Esophagus muscularis mucosa (tissue), 4 donors: ENCODE measurements at regions not wholly inside any gene's neighbourhood (a gene's known extent, or its start where the extent isn't known, plus 50 kb on each side); places are given as distances from the start of the nearest gene placed in this dataset.

Source experiments
- DNase-seq: peaks from one replicate; pipeline ENCODE4 v3.0.0-alpha.2; 2017; ENCODE audit errors: extremely low spot score
- H3K27ac ChIP-seq, 4 donors: fragments of 200-600 bp; sonication (generic); replicated peaks in 1 of 4; 1 replicate in 3 of 4; 2 replicates in 1 of 4; pipeline ENCODE4 v1.5.1; 2016 to 2019; ENCODE audit warnings: mild to moderate bottlenecking in 1 of 4
- H3K27me3 ChIP-seq, 4 donors: fragments of 200-600 bp; sonication (generic); one replicate each; pipeline versions ENCODE4 v1.5.1 to v1.6.0; 2016 to 2019
- H3K36me3 ChIP-seq, 4 donors: fragments of 200-600 bp; sonication (generic); one replicate each; pipeline ENCODE4 v1.5.1; 2016 to 2019
- H3K4me1 ChIP-seq, 4 donors: fragments of 200-600 bp; sonication (generic); one replicate each; pipeline ENCODE4 v1.5.1; 2016 to 2019
- H3K4me3 ChIP-seq, 4 donors: fragments of 200-600 bp; sonication (generic); 1 replicate in 2 of 4; 2 replicates in 2 of 4; pipeline ENCODE4 v1.5.1; 2016 to 2019; ENCODE audit warnings: mild to moderate bottlenecking in 4 of 4, moderate library complexity in 1 of 4
- H3K9me3 ChIP-seq, 4 donors: fragments of 200-600 bp; sonication (generic); 1 replicate in 3 of 4; 2 replicates in 1 of 4; pipeline ENCODE4 v1.5.1; 2016 to 2019
- CTCF ChIP-seq, 3 experiments: fragments of 200-600 bp in 2 of 3; fragments of 450-650 bp in 1 of 3; sonication (generic) in 2 of 3; IDR thresholded peaks; one replicate each; pipeline ENCODE4 v1.5.1; 2017 to 2019; ENCODE audit warnings: antibody characterized with exemption in 3 of 3, mild to moderate bottlenecking in 2 of 3, moderate library complexity in 1 of 3
- EP300 ChIP-seq: sonication (generic); formaldehyde crosslinking; IDR thresholded peaks from one replicate; pipeline ENCODE4 v1.6.1; 2017; ENCODE audit warnings: antibody characterized with exemption
- POLR2A ChIP-seq: fragments of 450-650 bp; IDR thresholded peaks from one replicate; pipeline ENCODE4 v1.6.1; 2017; ENCODE audit warnings: antibody characterized with exemption, moderate library complexity, mild to moderate bottlenecking, low read depth
- POLR2AphosphoS5 ChIP-seq, 2 donors: sonication (generic); formaldehyde crosslinking; IDR thresholded peaks; one replicate each; pipeline ENCODE4 v1.6.1; 2017; ENCODE audit warnings: antibody characterized with exemption in 2 of 2
- WGBS: methylation state at CpG from one replicate; pipeline ENCODE4 v1.1.5; 2018; 5-methylcytosine and 5-hydroxymethylcytosine counted together
- intact Hi-C: fragments of 100-400 bp; cut with DNase I; formaldehyde crosslinking; loops from one replicate; pipeline ENCODE4 v1.15.1; 2023

GRCh38 chr18:40470723-40471122 is 1484.3 kb upstream of the PIK3C3 start:
- H3K27ac ChIP-seq = no peak overlapping the region
- no peaks in the 10 kb centered on the region for H3K27me3 ChIP-seq
- no peak overlapping the region for H3K4me3 ChIP-seq
- no peaks in the 10 kb centered on the region for H3K4me1 ChIP-seq
- no peaks in the 10 kb centered on the region for H3K36me3 ChIP-seq
- 83% methylated on average over 3 of the region's 3 CpGs for WGBS
- no peak for DNase-seq
- TF ChIP-seq POLR2A (no peak), EP300 (no peak), CTCF (IDR thresholded peaks at IDR 0.05) (no peak), POLR2AphosphoS5 (IDR thresholded peaks at IDR 0.05) (no peak)
- no peaks in the 10 kb centered on the region for H3K9me3 ChIP-seq
- intact Hi-C loops = no loop called here

- Histone ChIP-seq H3K4me1 (no peaks in the 10 kb centered on the region), H3K9me3 (no peaks in the 10 kb centered on the region), H3K27me3 (no peaks in the 10 kb centered on the region), H3K27ac (no peak overlapping the region), H3K4me3 (no peak overlapping the region), H3K36me3 (no peaks in the 10 kb centered on the region)
- TF ChIP-seq CTCF (IDR thresholded peaks at IDR 0.05) (no peak), POLR2A (no peak), POLR2AphosphoS5 (IDR thresholded peaks at IDR 0.05) (no peak), EP300 (no peak)
- intact Hi-C loops = no loop called here
- 95% methylated on average over 4 of the region's 4 CpGs for WGBS
- DNase-seq = no peak
Measured at GRCh38 chr18:40469851-40470250, 1485.2 kb upstream of the PIK3C3 start.

- intact Hi-C loops = no loop called here
- no peak for DNase-seq
- no peaks in the 10 kb centered on the region for H3K4me1 ChIP-seq
- H3K27ac ChIP-seq = no peak overlapping the region
- no peaks in the 10 kb centered on the region for H3K9me3 ChIP-seq
- no peaks in the 10 kb centered on the region for H3K36me3 ChIP-seq
- H3K4me3 ChIP-seq = no peak overlapping the region
- TF ChIP-seq CTCF (IDR thresholded peaks at IDR 0.05) (no peak), EP300 (no peak), POLR2AphosphoS5 (IDR thresholded peaks at IDR 0.05) (no peak), POLR2A (no peak)
- no peaks in the 10 kb centered on the region for H3K27me3 ChIP-seq
Measured at GRCh38 chr18:40469316-40469715, 1485.7 kb upstream of the PIK3C3 start.

GRCh38 chr18:40464032-40464431 is 1491.0 kb upstream of the PIK3C3 start:
- 94% methylated on average over 1 of the region's 1 CpG for WGBS
- TF ChIP-seq POLR2AphosphoS5 (IDR thresholded peaks at IDR 0.05) (no peak), EP300 (no peak), POLR2A (no peak), CTCF (IDR thresholded peaks at IDR 0.05) (no peak)

GRCh38 chr18:40453903-40454302 is 1501.1 kb upstream of the PIK3C3 start:
- Histone ChIP-seq H3K36me3 (no peaks in the 10 kb centered on the region), H3K4me1 (no peaks in the 10 kb centered on the region), H3K27me3 (no peaks in the 10 kb centered on the region), H3K27ac (no peak overlapping the region), H3K9me3 (no peaks in the 10 kb centered on the region), H3K4me3 (no peak overlapping the region)
- 87% methylated on average over 5 of the region's 5 CpGs for WGBS
- TF ChIP-seq EP300 (no peak), POLR2A (no peak), POLR2AphosphoS5 (IDR thresholded peaks at IDR 0.05) (no peak), CTCF (IDR thresholded peaks at IDR 0.05) (no peak)
- DNase-seq = no peak
- intact Hi-C loops = no loop called here

More at GRCh38 chr18:40464032-40464431, 1491.0 kb upstream of the PIK3C3 start:
- intact Hi-C loops = no loop called here
- Histone ChIP-seq H3K4me3 (no peak overlapping the region), H3K27ac (no peak overlapping the region), H3K9me3 (no peaks in the 10 kb centered on the region), H3K27me3 (no peaks in the 10 kb centered on the region), H3K36me3 (no peaks in the 10 kb centered on the region), H3K4me1 (no peaks in the 10 kb centered on the region)
- DNase-seq = no peak
